ENCODE measurements at regions not wholly inside any gene's neighbourhood (a gene's known extent, or its start where the extent isn't known, plus 50 kb on each side); places are given as distances from the start of the nearest gene placed in this dataset.

- TF ChIP-seq CTCF (IDR thresholded peaks at IDR 0.05 in 8 of 11, conservative IDR thresholded peaks at IDR 0.05 in 3 of 11) (no peak), POLR2A (IDR thresholded peaks at IDR 0.05) (no peak)
These were observed 72.1 kb downstream of the INHBA start for GRCh38 chr7:41630741-41631140.
